Erythroblast (primary cell): ENCODE measurements at regions not wholly inside any gene's neighbourhood (a gene's known extent, or its start where the extent isn't known, plus 50 kb on each side); places are given as distances from the start of the nearest gene placed in this dataset.

Experiments used
- GATA1 ChIP-seq: IDR thresholded peaks from 2 replicates; pipeline ENCODE4 v1.6.1; 2011; ENCODE audit warnings: low read depth, mild to moderate bottlenecking, control low read depth, low read length, moderate library complexity
- POLR2A ChIP-seq: IDR thresholded peaks from 2 replicates; pipeline ENCODE4 v1.6.1; 2011; ENCODE audit warnings: mild to moderate bottlenecking, low read length

DNA sequence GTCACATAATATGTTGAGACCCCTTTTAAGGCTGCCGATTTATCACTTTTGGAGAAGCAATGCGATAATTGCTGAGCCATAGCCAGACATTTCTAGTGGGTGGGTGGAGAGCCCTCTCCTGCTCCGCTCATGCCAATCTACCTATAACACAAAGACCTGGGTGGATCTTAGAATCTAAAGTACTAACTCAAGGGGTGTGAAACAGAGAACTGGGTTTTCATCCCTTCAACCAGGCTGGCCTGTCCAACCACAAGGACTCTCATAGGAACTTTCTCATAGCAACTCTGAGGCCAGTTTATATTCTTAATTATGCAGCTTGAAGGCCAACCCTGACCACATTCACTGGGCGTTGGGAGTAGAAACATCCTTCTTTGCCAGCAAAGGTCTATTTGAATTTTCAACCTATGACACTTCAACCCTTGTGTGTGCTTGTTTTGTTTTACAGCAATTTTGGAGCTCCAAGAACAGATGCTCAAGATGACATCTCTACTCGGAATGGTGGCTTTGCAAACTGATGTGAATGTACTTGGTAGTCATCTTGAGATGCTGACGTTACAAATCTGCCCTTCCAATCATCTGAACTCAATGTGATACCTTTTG lies 1198.2 kb upstream of the AUTS2 start:
- TF ChIP-seq GATA1: no peak
- no peak for TF ChIP-seq POLR2A
